ENCODE measurements at regions not wholly inside any gene's neighbourhood (a gene's known extent, or its start where the extent isn't known, plus 50 kb on each side); places are given as distances from the start of the nearest gene placed in this dataset.

DNA sequence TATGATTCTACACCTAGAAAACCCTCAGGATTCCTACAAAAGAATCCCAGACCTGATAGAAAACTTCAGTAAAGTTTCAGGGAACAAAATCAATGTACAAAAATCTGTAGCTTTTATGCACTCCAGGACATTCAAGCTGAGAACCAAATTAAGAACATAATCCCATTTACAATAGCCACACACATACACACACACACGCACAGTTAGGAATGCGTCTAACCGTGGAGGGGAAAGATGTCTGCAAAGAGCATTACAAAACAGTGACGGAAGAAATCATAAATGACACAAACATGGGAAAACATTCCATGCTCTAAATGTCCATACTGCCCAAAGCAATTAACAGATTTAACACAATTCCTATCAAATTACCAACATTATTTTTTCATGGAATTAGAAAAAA, 51.4 kb upstream of the CAST start:
- no peak for TF ChIP-seq EP300 (IDR thresholded peaks at IDR 0.05)
- TF ChIP-seq, protein P1, sequence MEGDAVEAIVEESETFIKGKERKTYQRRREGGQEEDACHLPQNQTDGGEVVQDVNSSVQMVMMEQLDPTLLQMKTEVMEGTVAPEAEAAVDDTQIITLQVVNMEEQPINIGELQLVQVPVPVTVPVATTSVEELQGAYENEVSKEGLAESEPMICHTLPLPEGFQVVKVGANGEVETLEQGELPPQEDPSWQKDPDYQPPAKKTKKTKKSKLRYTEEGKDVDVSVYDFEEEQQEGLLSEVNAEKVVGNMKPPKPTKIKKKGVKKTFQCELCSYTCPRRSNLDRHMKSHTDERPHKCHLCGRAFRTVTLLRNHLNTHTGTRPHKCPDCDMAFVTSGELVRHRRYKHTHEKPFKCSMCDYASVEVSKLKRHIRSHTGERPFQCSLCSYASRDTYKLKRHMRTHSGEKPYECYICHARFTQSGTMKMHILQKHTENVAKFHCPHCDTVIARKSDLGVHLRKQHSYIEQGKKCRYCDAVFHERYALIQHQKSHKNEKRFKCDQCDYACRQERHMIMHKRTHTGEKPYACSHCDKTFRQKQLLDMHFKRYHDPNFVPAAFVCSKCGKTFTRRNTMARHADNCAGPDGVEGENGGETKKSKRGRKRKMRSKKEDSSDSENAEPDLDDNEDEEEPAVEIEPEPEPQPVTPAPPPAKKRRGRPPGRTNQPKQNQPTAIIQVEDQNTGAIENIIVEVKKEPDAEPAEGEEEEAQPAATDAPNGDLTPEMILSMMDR (IDR thresholded peaks at IDR 0.05): no peak
- no peak for TF ChIP-seq POLR2A (IDR thresholded peaks at IDR 0.05)

Data from tibial nerve (tissue), 4 donors.